IMR-90 (cell line): ENCODE measurements at regions not wholly inside any gene's neighbourhood (a gene's known extent, or its start where the extent isn't known, plus 50 kb on each side); places are given as distances from the start of the nearest gene placed in this dataset.
A peak's percentile ranks its signal among the peaks of the same experiment; 100 is the strongest.

Experiments
- ATAC-seq: fragments of 200-7000 bp; cut with Tn5 transposase; 2 replicates; pipeline ENCODE4 v1.9.1; 2020; ENCODE audit warnings: low read depth, mild to moderate bottlenecking, moderate library complexity
- BruUV-seq: library from RNA; stranded (reverse); fragments of 400-500 nt; replicated peaks from 2 replicates; lab custom pipeline; 2021; lab: Mats Ljungman, UMichigan
- CTCF ChIA-PET: fragments of 300-600 bp; formaldehyde crosslinking; extraction: SDS; loops from one replicate; lab custom pipeline; 2021; ENCODE audit warnings: antibody characterized with exemption; lab: Yijun Ruan, JAX
- POLR2A ChIA-PET: fragments of 300-600 bp; sonication (Branson Sonifier 250); formaldehyde crosslinking; loops from one replicate; lab custom pipeline; 2022; ENCODE audit warnings: antibody characterized with exemption; ENCODE audit not compliant: unreplicated experiment; lab: Charles Lee
- DNase-seq: peaks from one replicate; pipeline ENCODE4 v3.0.0; 2013
- H2AFZ ChIP-seq: replicated peaks from 2 replicates; pipeline ENCODE3; 2013; ENCODE audit warnings: low read length, mild to moderate bottlenecking; ENCODE audit not compliant: poor library complexity
- H2AK5ac ChIP-seq: 2 replicates; pipeline ENCODE4 v1.6.1; 2013; ENCODE audit warnings: low read depth, low read length, inconsistent platforms
- H2AK9ac ChIP-seq: replicated peaks from 2 replicates; pipeline ENCODE3; 2013; ENCODE audit warnings: mild to moderate bottlenecking, low read depth, low read length, moderate library complexity; ENCODE audit not compliant: poor library complexity
- H2BK120ac ChIP-seq: 2 replicates; pipeline ENCODE4 v1.6.1; 2013; ENCODE audit warnings: low read depth, low read length, inconsistent platforms
- H2BK15ac ChIP-seq: 3 replicates; pipeline ENCODE4 v1.6.1; 2013; ENCODE audit warnings: low read depth, low read length, inconsistent platforms
- H2BK20ac ChIP-seq: 2 replicates; pipeline ENCODE4 v1.6.1; 2013; ENCODE audit warnings: low read depth, mild to moderate bottlenecking, inconsistent platforms, low read length, moderate library complexity
- H2BK5ac ChIP-seq: 2 replicates; pipeline ENCODE4 v1.6.1; 2013; ENCODE audit warnings: mild to moderate bottlenecking, low read depth, low read length, inconsistent platforms; ENCODE audit not compliant: poor library complexity, severe bottlenecking
- H3K14ac ChIP-seq: replicated peaks from 2 replicates; pipeline ENCODE4 v1.6.1; 2013; ENCODE audit warnings: low read depth, low read length, inconsistent platforms
- H3K18ac ChIP-seq: 2 replicates; pipeline ENCODE4 v1.6.1; 2013; ENCODE audit warnings: low read depth, low read length, control low read depth
- H3K23ac ChIP-seq: 2 replicates; pipeline ENCODE4 v1.6.1; 2013; ENCODE audit warnings: low read depth, low read length, inconsistent platforms
- H3K27ac ChIP-seq: 2 replicates; pipeline ENCODE4 v1.5.1; 2013; ENCODE audit warnings: mild to moderate bottlenecking, control low read depth, low read length; ENCODE audit not compliant: insufficient read depth
- H3K27me3 ChIP-seq: 2 replicates; pipeline ENCODE4 v1.6.1; 2013; ENCODE audit warnings: low read length; ENCODE audit not compliant: control insufficient read depth, insufficient read depth
- H3K36me3 ChIP-seq: 2 replicates; pipeline ENCODE4 v1.6.1; 2013; ENCODE audit warnings: low read length, mixed read lengths; ENCODE audit not compliant: control insufficient read depth, insufficient read depth
- H3K4ac ChIP-seq: 2 replicates; pipeline ENCODE4 v1.6.1; 2013; ENCODE audit warnings: low read depth, low read length, inconsistent platforms
- H3K4me1 ChIP-seq: 2 replicates; pipeline ENCODE4 v1.6.1; 2013; ENCODE audit warnings: low read length, mixed read lengths; ENCODE audit not compliant: control insufficient read depth, insufficient read depth
- H3K4me2 ChIP-seq: 2 replicates; pipeline ENCODE4 v1.6.1; 2013; ENCODE audit warnings: low read depth, mild to moderate bottlenecking, control low read depth, low read length, moderate library complexity
- H3K4me3 ChIP-seq: 2 replicates; pipeline ENCODE4 v1.5.1; 2013; ENCODE audit warnings: low read depth, mild to moderate bottlenecking, control low read depth, low read length, moderate library complexity; ENCODE audit not compliant: insufficient read depth
- H3K56ac ChIP-seq: 2 replicates; pipeline ENCODE4 v1.6.1; 2013; ENCODE audit warnings: low read length, inconsistent platforms; ENCODE audit not compliant: insufficient read depth; ENCODE audit errors: extremely low read depth
- H3K79me1 ChIP-seq, 2 experiments: 2 replicates each; pipeline ENCODE4 v1.6.1; 2013; ENCODE audit warnings: low read length in 2 of 2, inconsistent platforms in 1 of 2, low read depth in 1 of 2
- H3K9ac ChIP-seq: 2 replicates; pipeline ENCODE4 v1.6.1; 2013; ENCODE audit warnings: low read depth, low read length, control low read depth
- H3K9me1 ChIP-seq: 2 replicates; pipeline ENCODE4 v1.6.1; 2013; ENCODE audit warnings: low read length, inconsistent platforms; ENCODE audit not compliant: insufficient read depth
- H3K9me3 ChIP-seq: 2 replicates; pipeline ENCODE4 v1.6.1; 2013; ENCODE audit warnings: low read length; ENCODE audit not compliant: control insufficient read depth, insufficient read depth
- H4K20me1 ChIP-seq: 2 replicates; pipeline ENCODE4 v1.6.1; 2013; ENCODE audit warnings: low read length, inconsistent platforms; ENCODE audit not compliant: insufficient read depth
- H4K5ac ChIP-seq: 2 replicates; pipeline ENCODE4 v1.6.1; 2013; ENCODE audit warnings: mild to moderate bottlenecking, low read depth, low read length, control low read depth
- H4K8ac ChIP-seq, 2 experiments: 2 replicates each; pipeline ENCODE4 v1.6.1; 2013; ENCODE audit warnings: low read depth in 2 of 2, low read length in 2 of 2, control low read depth in 1 of 2, inconsistent platforms in 1 of 2
- H4K91ac ChIP-seq: 2 replicates; pipeline ENCODE4 v1.6.1; 2013; ENCODE audit warnings: low read depth, low read length, inconsistent platforms; ENCODE audit not compliant: insufficient read depth
- CTCF ChIP-seq: conservative IDR thresholded peaks from 2 replicates; pipeline ENCODE4 v1.5.1; 2012; ENCODE audit warnings: mild to moderate bottlenecking, low read depth, low read length, improper control_type of control experiment
- NFE2L2 ChIP-seq: fragments of 150-350 bp; IDR thresholded peaks from 2 replicates; pipeline ENCODE4 v1.6.1; 2016; ENCODE audit warnings: low read depth, mild to moderate bottlenecking, low read length
- RAD21 ChIP-seq: IDR thresholded peaks from 2 replicates; pipeline ENCODE4 v1.6.1; 2012; ENCODE audit warnings: low read length, improper control_type of control experiment
- SMC3 ChIP-seq: fragments of 150-350 bp; IDR thresholded peaks from 2 replicates; pipeline ENCODE4 v1.6.1; 2016; ENCODE audit warnings: low read depth, mild to moderate bottlenecking, antibody characterized with exemption, low read length, moderate library complexity
- WGBS, 2 experiments: methylation state at CpG; one replicate each; pipeline versions ENCODE4 v1.1.5 to v1.1.7; 2013; ENCODE audit warnings: missing lambda C conversion rate in 2 of 2; ENCODE audit not compliant: insufficient read length in 1 of 2; ENCODE audit errors: extremely low coverage in 2 of 2; 5-methylcytosine and 5-hydroxymethylcytosine counted together
- dilution Hi-C: fragments of 300-500 bp; cut with HindIII; formaldehyde crosslinking; loops from one replicate; pipeline ENCODE4 v1.14.3; 2018; ENCODE audit warnings: low sequenced_read_pairs; ENCODE audit not compliant: unreplicated experiment
- in situ Hi-C: fragments of 300-500 bp; cut with MboI; formaldehyde crosslinking; loops from 3 replicates; pipeline ENCODE4 v1.14.3; 2019; ENCODE audit warnings: low sequenced_read_pairs, inconsistent platforms, mixed read lengths
- intact Hi-C: fragments of 100-400 bp; cut with micrococcal nuclease; formaldehyde crosslinking; loops from 2 replicates; pipeline ENCODE4 v1.10.0; 2022

DNA sequence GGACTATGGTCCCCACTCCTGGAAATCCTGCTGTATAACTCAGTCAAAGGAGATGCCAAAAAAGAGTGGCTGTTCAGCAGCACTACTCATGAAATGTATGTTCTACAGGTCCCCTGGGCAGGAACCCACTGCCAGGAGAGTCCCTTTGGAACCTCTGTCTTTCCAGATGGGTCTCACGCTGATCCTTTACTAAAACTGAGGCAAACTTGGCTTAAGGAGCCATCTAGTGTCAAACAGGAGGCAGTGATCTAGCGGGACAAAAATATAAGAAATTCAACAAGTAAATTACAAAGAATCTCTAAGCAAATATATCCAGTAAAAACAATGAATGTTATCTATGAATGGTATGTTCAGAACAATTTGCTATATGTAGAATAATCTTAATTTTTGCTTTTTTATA is 80.5 kb upstream of the PRMT6 start:
- no peak overlapping the region for H3K27ac ChIP-seq
- TF ChIP-seq SMC3: 0 out of 2 replicates have a peak, but pooled peaks have one; percentile 6
- TF ChIP-seq RAD21: peak; percentile 40
- TF ChIP-seq CTCF: peak; percentile 31; the same call in 1 of the 2 replicates
- no peak for TF ChIP-seq NFE2L2
- H3K9me1 ChIP-seq: no peaks in the 10 kb centered on the region
- H4K8ac ChIP-seq: no peak overlapping the region
- dilution Hi-C loops: no loop called here
- H2BK120ac ChIP-seq: no peak overlapping the region
- no peak overlapping the region for H3K4me3 ChIP-seq
- H2BK20ac ChIP-seq: no peak overlapping the region
- H3K23ac ChIP-seq: no peak overlapping the region
- H3K18ac ChIP-seq: no peak overlapping the region
- no CpG with 5 or more reads among the region's 2 CpGs for WGBS, 2 experiments
- H2AK9ac ChIP-seq: no peak overlapping the region
- ATAC-seq: no peak
- H4K91ac ChIP-seq: no peak overlapping the region
- H3K9ac ChIP-seq: no peak overlapping the region
- no peaks in the 10 kb centered on the region for H3K79me1 ChIP-seq
- ChIA-PET CTCF (no interaction called here), POLR2A (no interaction called here)
- no peak overlapping the region for H3K4me2 ChIP-seq
- H3K4me1 ChIP-seq: no peaks in the 10 kb centered on the region
- in situ Hi-C loops: no loop called here
- H2BK15ac ChIP-seq: no peak overlapping the region
- no peak overlapping the region for H4K5ac ChIP-seq
- H4K20me1 ChIP-seq: no peaks in the 10 kb centered on the region
- no peak overlapping the region for H2BK5ac ChIP-seq
- no peak overlapping the region for H3K14ac ChIP-seq
- no peak overlapping the region for H3K4ac ChIP-seq
- H3K27me3 ChIP-seq: no peaks in the 10 kb centered on the region
- DNase-seq: peak; percentile 6
- no TSS peak for BruUV-seq
- H2AFZ ChIP-seq: no peak overlapping the region
- no peaks in the 10 kb centered on the region for H3K9me3 ChIP-seq
- H3K56ac ChIP-seq: no peak overlapping the region
- H3K36me3 ChIP-seq: no peaks in the 10 kb centered on the region
- no peak overlapping the region for H2AK5ac ChIP-seq
- intact Hi-C loops: no loop called here
